Hematopoietic multipotent progenitor cell treated with erythropoietin and hydrocortisone succinate and interleukin-3 and kit ligand, for 8 days (in vitro differentiated cells): ENCODE measurements at regions not wholly inside any gene's neighbourhood (a gene's known extent, or its start where the extent isn't known, plus 50 kb on each side); places are given as distances from the start of the nearest gene placed in this dataset.

ENCODE experiments used
- DNase-seq: peaks from one replicate; pipeline ENCODE4 v3.0.0-alpha.2; 2015

DNA sequence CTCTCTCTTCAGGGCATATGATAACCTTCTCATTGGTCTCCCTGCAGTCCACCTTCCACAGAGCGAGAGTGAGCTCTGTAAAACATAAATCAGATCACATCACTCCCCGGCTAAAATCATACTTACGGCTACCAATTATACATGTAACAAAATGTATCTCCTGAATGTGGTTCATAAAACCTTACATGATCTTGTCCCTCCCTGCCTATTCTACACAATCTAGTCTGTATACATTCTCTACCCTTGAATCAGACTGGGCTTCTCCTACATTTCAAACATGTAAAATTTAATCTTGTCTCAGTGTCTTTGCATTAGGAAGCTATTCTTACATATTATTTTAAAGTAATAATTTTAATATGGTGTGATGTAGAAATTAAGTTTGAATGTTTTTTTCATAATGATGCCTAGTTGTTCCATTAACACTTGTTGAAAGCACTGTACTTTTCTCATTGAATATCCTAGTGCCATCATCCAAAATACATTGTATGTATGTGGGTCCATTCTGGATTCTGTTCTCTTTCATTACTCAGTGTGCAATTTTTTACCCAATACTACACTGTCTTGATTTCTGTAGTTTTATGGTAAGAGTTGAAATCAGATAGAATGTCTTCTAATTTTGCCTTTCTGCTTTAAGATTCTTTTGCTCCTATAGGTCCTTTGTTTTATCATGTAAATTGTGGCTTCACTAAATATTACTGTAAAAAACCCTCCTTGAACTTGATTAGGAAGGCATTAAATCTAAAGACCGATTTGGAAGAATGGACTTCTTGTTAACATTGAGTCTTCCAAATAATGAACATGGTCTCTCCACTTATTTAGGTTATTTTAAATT lies 403.3 kb upstream of the EPHA7 start:
- no peak for DNase-seq

GRCh38 chr6:93821953-93822352 lies 402.6 kb upstream of the EPHA7 start:
- no peak for DNase-seq

DNA sequence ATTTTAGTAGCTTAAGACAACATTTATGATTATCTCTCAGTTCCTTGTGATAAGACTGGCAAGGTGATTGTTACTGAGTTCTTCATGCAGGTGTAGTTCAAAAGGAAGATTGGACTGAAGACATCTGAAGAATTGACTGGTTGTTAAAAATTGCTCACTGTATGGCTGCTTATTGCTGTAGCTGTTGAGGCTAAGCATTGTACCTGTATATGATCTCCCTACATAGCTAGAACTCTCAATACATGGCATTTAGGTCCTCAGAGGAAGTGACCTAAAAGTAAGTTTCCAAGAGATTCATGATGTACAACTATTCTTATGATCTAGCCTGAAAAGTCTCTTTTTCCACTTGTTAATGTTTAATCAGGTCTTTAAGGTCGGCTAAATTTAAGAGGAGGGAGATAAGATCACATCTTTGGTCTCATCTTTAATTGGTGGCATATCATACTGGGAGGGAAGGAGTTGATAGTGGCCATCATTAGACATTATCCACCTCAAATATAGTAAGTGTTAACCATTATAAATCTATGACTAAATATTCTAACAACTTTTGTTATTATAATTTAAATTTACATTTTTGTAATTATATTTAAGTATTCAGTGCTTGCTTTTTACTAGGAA lies 401.2 kb upstream of the EPHA7 start:
- no peak for DNase-seq

GRCh38 chr6:93819189-93819588 lies 399.8 kb upstream of the EPHA7 start:
- DNase-seq = no peak

GRCh38 chr6:93817937-93818336 lies 398.6 kb upstream of the EPHA7 start:
- no peak for DNase-seq

DNA sequence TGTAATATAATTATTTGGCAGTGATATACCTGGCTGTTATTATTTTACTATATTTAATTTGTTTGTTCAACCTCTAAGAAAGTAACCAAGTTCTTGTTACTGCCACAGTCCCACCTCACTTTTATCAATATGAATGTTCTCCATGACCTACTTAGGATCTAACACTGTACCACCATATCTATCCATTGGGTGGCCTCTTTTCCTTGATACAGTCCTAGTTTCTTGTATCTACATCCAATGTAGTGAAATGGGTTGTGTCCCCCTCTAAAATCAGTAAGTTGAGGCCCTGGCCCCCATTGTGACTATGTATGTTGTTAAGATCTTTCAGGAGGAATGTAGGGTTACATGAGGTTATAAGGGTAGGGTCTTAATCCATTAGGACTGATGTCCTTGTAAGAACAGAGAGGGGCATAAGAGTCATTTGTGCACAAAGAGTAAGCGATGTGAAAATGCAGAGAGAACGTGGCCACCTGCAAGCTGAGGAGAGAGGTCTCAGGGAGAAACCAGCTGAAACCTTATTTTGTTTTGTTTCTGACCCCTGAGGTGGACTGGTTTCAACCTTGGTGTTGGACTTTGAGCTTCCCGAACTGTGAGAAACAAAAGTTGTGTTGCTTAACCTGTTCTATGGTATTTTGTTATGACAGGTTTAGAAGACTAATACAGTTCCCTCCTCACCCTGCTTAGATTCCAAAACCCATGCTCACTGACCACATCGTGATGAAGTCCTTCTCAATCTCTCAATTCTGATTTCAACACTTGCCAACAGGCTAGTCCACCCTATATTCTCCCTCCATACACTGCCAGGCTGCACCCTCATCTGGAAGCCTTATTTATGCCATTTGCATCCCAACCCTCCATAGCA lies 387.3 kb upstream of the EPHA7 start:
- DNase-seq = no peak

DNA sequence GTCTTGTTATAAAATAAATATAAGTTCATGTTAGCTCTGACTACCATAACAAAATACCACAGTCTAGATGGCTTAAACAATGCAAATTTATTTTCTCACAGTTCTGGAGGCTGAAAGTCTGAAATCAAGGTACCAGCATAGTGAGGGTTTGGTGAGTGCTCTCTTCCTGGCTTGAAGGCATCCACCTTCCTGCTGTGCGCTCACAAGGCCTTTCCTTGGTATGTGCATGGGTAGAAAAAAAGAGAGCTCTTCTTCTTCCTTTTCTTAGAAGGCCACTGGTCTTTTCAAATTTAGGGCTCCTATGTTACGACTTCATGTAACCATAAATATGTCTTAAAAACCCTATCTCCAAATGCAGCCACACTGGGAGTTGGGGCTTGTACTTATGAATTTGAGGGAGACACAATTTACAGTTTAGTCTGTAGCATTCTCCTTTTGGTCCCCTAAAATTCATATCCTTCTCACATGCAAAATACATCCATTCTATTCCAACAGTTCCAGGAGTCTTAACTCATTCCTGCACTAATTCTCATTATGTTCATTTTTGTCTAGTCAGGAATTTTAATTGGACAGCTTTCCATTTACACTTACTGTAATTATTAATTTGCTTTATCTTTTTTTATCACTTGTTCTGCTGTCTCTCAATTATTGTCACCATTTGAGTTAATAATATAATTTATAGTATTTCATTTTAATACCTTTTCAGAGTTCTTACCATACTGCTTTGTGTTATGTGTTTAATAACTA lies 381.9 kb upstream of the EPHA7 start:
- DNase-seq = no peak

- no peak for DNase-seq
Observed at GRCh38 chr6:93799226-93799625, 379.9 kb upstream of the EPHA7 start.

- DNase-seq = no peak
Observed at GRCh38 chr6:93794166-93794565, 374.8 kb upstream of the EPHA7 start.

DNA sequence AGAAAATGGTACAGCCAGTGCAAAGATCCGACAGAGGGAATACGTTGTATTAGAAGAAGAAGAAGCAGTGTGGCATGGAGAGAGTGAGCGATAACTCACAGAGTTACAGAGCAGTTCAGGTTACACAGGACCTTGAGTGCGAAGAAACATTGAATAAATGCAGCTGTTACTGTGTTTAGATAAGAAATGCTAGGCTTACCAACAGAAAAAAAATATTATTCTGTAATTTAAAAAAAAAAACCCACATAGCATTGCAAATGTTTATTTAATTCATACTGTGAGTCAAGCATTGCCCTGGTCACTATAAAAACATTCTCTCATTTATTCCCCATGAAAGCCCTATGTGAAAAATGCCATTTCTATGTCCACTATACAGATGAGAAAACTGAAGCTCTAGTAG lies 373.4 kb upstream of the EPHA7 start:
- no peak for DNase-seq

- no peak for DNase-seq
Observed at GRCh38 chr6:93790981-93791380, 371.6 kb upstream of the EPHA7 start.

DNA sequence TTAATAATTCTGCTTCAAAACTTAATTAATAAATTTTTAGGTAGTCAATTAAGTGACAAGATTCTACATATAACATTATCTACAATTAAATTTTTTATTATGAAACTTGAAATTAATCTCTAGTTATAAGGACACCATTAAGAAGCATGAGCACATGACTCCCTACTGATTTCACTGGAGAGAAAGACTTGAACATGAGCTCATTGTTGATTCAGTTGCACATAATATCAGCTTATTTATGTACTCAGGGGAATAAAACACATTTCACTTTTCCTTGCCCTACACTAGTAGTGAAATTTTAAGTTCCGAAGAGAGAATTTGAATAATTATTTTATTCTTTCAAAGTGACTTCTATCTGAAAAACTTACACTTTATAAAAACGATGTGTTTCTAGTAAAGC lies 370.2 kb upstream of the EPHA7 start:
- DNase-seq = no peak

DNA sequence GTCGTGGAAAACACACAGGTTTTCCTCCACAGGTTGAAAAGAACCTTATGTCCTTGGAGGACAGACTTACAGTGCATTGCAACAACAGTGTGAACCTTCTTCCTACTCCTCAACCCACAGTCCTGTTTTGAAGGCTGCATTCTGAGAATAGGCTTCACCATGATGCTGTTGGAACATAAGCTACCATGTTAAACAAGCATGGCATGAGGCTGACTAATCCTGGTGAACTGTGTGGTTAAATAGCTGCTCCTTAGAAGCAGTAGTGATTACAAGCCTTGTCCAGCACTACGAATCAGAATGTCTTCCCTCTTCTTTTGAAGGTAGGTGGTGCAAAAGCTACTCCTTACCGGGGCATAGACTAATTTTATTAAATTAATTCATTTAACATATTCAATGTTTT lies 368.5 kb upstream of the EPHA7 start:
- no peak for DNase-seq

- no peak for DNase-seq
Observed at GRCh38 chr6:93786474-93787330, 367.3 kb upstream of the EPHA7 start.

DNA sequence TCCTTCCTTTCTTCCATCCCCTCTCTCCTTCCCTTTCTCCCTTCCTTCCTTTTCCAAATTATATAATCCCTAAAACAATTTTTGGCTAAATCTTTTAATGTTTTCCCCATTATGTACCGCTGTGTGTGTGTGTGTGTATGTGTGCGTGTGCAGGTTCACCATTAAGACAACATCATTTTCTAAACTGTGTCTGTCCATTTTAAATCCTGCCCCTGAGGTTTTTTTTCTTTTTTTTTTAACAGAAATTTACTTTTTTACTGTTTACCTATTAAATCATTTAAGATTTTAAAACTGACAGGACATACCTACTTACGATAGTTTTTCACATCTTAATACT lies 366.3 kb upstream of the EPHA7 start:
- no peak for DNase-seq

- DNase-seq = no peak
Observed at GRCh38 chr6:93784794-93785693, 365.7 kb upstream of the EPHA7 start.

DNA sequence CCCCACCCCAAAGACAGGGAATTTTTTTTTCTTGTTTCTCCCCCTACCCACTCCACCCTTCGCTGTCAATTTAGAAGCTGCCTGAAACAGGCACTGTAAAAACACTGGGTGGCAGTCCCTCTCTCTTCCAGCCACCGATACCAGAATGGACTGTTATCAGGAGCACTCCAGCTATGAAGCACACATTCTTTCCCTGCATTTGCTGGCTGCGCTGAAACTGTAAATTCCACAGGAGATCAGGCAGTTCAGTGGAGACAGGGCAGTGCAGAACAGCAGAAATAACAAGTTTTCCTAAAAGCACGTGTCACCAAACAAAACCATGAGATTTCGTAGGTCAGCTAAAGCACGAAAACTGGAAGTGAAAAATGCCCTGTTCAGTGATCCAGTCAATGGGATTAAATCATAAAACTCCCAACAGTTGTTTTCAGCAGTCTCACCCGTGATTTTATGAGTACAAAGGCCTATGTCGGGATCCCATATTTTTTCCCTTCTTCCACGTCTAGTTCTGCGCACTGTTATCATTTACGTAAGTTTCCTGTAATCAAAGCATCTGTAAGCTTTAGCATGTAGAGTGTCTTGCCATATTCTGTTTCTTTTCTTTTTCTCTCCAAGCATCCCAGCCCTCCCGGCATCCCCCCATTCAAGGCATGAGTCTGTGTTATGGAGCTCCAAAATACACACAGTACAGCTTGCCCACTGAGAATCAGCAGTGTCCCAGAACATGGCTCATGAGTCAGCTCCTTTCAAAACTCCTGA lies 359.9 kb upstream of the EPHA7 start:
- no peak for DNase-seq

DNA sequence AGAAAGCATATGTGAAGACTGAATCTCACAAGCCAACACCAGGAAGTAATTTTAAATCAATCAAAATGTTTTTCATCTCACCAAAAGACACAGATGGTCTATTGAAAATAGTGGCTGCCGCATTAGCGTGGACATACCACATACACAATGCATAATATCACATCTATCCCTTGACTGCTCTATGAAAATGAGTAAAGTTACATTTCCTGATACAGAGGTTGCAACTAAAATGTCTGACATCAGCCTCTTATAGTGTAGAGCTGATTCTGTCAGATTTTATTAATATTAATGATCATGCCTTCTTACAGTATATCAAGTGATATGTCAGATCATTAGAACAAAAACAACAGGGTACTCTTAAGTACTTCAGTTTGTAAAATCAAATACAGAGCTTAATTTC lies 339.8 kb upstream of the EPHA7 start:
- DNase-seq = no peak

GRCh38 chr6:93751969-93752368 lies 332.6 kb upstream of the EPHA7 start:
- no peak for DNase-seq

- DNase-seq = no peak
Observed at GRCh38 chr6:93749930-93750329, 330.6 kb upstream of the EPHA7 start.
